Fibroblast of lung (primary cell): ENCODE measurements at regions not wholly inside any gene's neighbourhood (a gene's known extent, or its start where the extent isn't known, plus 50 kb on each side); places are given as distances from the start of the nearest gene placed in this dataset.

ENCODE experiments used
- DNase-seq, 2 donors: peaks; one replicate each; pipeline versions ENCODE4 v3.0.0 to v3.0.0-alpha.2; 2010; ENCODE audit warnings: low read depth in 2 of 2
- H2AFZ ChIP-seq: 2 replicates; pipeline ENCODE4 v1.5.1; 2012; ENCODE audit warnings: low read length, control low read depth, inconsistent platforms
- H3K27ac ChIP-seq: 2 replicates; pipeline ENCODE4 v1.5.1; 2011; ENCODE audit warnings: low read length, control low read depth; ENCODE audit not compliant: insufficient read depth
- H3K27me3 ChIP-seq: 2 replicates; pipeline ENCODE4 v1.5.1; 2011; ENCODE audit warnings: mild to moderate bottlenecking, low read length; ENCODE audit not compliant: control insufficient read depth, insufficient read depth
- H3K36me3 ChIP-seq: 2 replicates; pipeline ENCODE4 v1.5.1; 2011; ENCODE audit warnings: low read length; ENCODE audit not compliant: control insufficient read depth, insufficient read depth
- H3K4me1 ChIP-seq: 2 replicates; pipeline ENCODE4 v1.5.1; 2011; ENCODE audit warnings: low read length; ENCODE audit not compliant: control insufficient read depth, insufficient read depth; ENCODE audit errors: extremely low read depth
- H3K4me2 ChIP-seq: 2 replicates; pipeline ENCODE4 v1.5.1; 2011; ENCODE audit warnings: low read length, control low read depth; ENCODE audit not compliant: insufficient read depth; ENCODE audit errors: extremely low read depth
- H3K4me3 ChIP-seq, 4 experiments: fragments of 200-600 bp in 1 of 4; sonication (generic) in 1 of 4; replicated peaks in 1 of 4; 2 replicates each; pipeline ENCODE4 v1.5.1; 2011 to 2016; ENCODE audit warnings: low read length in 4 of 4, low read depth in 3 of 4, mild to moderate bottlenecking in 3 of 4, control low read depth in 2 of 4, inconsistent platforms in 1 of 4, mixed read lengths in 1 of 4; ENCODE audit not compliant: insufficient read depth in 1 of 4; ENCODE audit errors: control extremely low read depth in 1 of 4
- H3K79me2 ChIP-seq: 2 replicates; pipeline ENCODE4 v1.5.1; 2012; ENCODE audit warnings: mild to moderate bottlenecking, low read length, inconsistent platforms; ENCODE audit not compliant: control insufficient read depth, insufficient read depth
- H3K9ac ChIP-seq: 2 replicates; pipeline ENCODE4 v1.5.1; 2011; ENCODE audit warnings: mild to moderate bottlenecking, low read length, control low read depth; ENCODE audit not compliant: insufficient read depth
- H3K9me3 ChIP-seq: 2 replicates; pipeline ENCODE4 v1.5.1; 2012; ENCODE audit warnings: low read depth, low read length; ENCODE audit not compliant: control insufficient read depth, insufficient read depth
- H4K20me1 ChIP-seq: 2 replicates; pipeline ENCODE4 v1.5.1; 2011; ENCODE audit warnings: low read length; ENCODE audit not compliant: control insufficient read depth, insufficient read depth; ENCODE audit errors: extremely low read depth
- CTCF ChIP-seq, 2 donors: IDR thresholded peaks in 1 of 2; conservative IDR thresholded peaks in 1 of 2; 1 replicate in 1 of 2; 2 replicates in 1 of 2; pipeline ENCODE4 v1.5.1; 2011 to 2012; ENCODE audit warnings: low read length in 2 of 2, control low read depth in 1 of 2, inconsistent platforms in 1 of 2, low read depth in 1 of 2, mild to moderate bottlenecking in 1 of 2
- EZH2 ChIP-seq: IDR thresholded peaks from 2 replicates; pipeline ENCODE4 v1.5.1; 2012; ENCODE audit warnings: low read length, control low read depth, mild to moderate bottlenecking; ENCODE audit errors: missing control alignments

DNA sequence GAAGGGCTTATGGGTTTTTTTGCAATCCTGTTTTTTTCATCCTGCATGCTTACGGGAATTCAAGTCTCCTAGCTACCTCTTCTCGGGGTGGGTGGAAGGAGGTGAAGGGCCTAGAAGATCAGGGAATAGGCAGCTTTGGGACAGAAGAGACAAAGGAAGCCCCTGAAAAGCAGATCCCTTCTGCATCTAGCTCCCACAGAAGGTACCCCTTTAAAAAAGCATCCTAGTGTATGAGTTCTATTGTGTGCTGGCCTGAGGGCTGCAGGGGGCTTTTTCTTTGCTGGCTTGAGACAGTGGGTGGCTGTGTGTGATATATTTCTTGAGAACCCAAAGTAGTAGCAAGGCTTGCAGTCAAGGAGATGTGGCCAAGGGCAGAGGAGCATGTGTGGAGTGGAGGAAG lies 330.5 kb downstream of the MAF start:
- H4K20me1 ChIP-seq = no peaks in the 10 kb centered on the region
- H3K36me3 ChIP-seq = no peaks in the 10 kb centered on the region
- no peaks in the 10 kb centered on the region for H3K79me2 ChIP-seq
- no peak overlapping the region for H3K4me2 ChIP-seq
- H3K4me1 ChIP-seq = no peaks in the 10 kb centered on the region
- no peak overlapping the region for H3K9ac ChIP-seq
- H2AFZ ChIP-seq = no peak overlapping the region
- no peak for TF ChIP-seq EZH2
- no peak for TF ChIP-seq CTCF (conservative IDR thresholded peaks at IDR 0.05 in 1 of 2, IDR thresholded peaks at IDR 0.05 in 1 of 2; ENCODE audit: low read depth in 1 of 2, low read length in 2 of 2)
- no peak overlapping the region for H3K27ac ChIP-seq
- DNase-seq = no peak
- H3K4me3 ChIP-seq = no peak overlapping the region
- no peaks in the 10 kb centered on the region for H3K9me3 ChIP-seq
- no peaks in the 10 kb centered on the region for H3K27me3 ChIP-seq

GRCh38 chr16:79269211-79269863 lies 331.2 kb downstream of the MAF start:
- H3K4me2 ChIP-seq = no peak overlapping the region
- no peak for TF ChIP-seq EZH2
- TF ChIP-seq CTCF (conservative IDR thresholded peaks at IDR 0.05 in 1 of 2, IDR thresholded peaks at IDR 0.05 in 1 of 2; ENCODE audit: low read depth in 1 of 2, low read length in 2 of 2) = no peak
- H3K9ac ChIP-seq = no peak overlapping the region
- no peaks in the 10 kb centered on the region for H3K27me3 ChIP-seq
- DNase-seq = no peak
- H3K27ac ChIP-seq = no peak overlapping the region
- no peaks in the 10 kb centered on the region for H3K36me3 ChIP-seq
- H3K79me2 ChIP-seq = no peaks in the 10 kb centered on the region
- H4K20me1 ChIP-seq = no peaks in the 10 kb centered on the region
- no peak overlapping the region for H2AFZ ChIP-seq
- no peaks in the 10 kb centered on the region for H3K9me3 ChIP-seq
- H3K4me1 ChIP-seq = no peaks in the 10 kb centered on the region
- no peak overlapping the region for H3K4me3 ChIP-seq

DNA sequence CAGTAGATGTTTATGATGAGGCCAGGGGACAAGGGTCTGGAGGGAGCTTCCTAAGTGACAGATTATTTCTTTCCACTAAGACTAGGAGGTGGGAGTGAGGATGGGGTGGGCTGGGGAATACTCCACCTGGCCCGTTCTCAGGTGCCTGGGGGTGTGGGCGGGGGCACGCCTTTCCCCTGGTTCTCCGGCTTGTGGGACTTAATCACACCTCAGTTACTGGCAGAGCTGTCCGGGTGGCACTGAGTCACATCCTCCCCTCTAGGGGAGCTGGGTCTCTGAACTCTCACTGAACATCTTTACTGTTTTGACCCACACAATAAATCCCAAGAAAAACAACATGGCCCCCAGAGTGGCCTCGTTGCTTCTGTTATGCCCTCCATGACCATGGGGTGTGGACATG lies 332.8 kb downstream of the MAF start:
- no peak overlapping the region for H3K27ac ChIP-seq
- H2AFZ ChIP-seq = no peak overlapping the region
- H3K4me3 ChIP-seq = no peak overlapping the region
- H3K27me3 ChIP-seq = no peaks in the 10 kb centered on the region
- no peaks in the 10 kb centered on the region for H3K79me2 ChIP-seq
- H4K20me1 ChIP-seq = no peaks in the 10 kb centered on the region
- H3K9me3 ChIP-seq = no peaks in the 10 kb centered on the region
- no peak overlapping the region for H3K9ac ChIP-seq
- no peaks in the 10 kb centered on the region for H3K36me3 ChIP-seq
- DNase-seq = no peak
- H3K4me2 ChIP-seq = no peak overlapping the region
- no peak for TF ChIP-seq EZH2
- TF ChIP-seq CTCF (conservative IDR thresholded peaks at IDR 0.05 in 1 of 2, IDR thresholded peaks at IDR 0.05 in 1 of 2; ENCODE audit: low read depth in 1 of 2, low read length in 2 of 2) = no peak
- no peaks in the 10 kb centered on the region for H3K4me1 ChIP-seq
